Activated naive CD8-positive, alpha-beta T cell treated with anti-CD3 and anti-CD28 coated beads, Interleukin-2, amount 10 ng/mL, durations not matched to agents 7 days and 5 days (primary cell): ENCODE measurements at regions not wholly inside any gene's neighbourhood (a gene's known extent, or its start where the extent isn't known, plus 50 kb on each side); places are given as distances from the start of the nearest gene placed in this dataset.

ENCODE experiments used
- ATAC-seq: fragments of 150-1000 bp; cut with Tn5 transposase; one replicate; pipeline ENCODE4 v1.10.0; 2021; ENCODE audit warnings: low read depth, moderate library complexity
- POLR2A ChIA-PET: fragments of 350-600 bp; sonication (Branson Sonifier 250); formaldehyde crosslinking; loops from one replicate; lab custom pipeline; 2021; ENCODE audit warnings: antibody characterized with exemption; lab: Charles Lee
- DNase-seq: peaks from one replicate; pipeline ENCODE4 v3.0.0; 2021
- H3K27ac Mint-ChIP-seq: one replicate; pipeline ENCODE4 v1.8.0; 2022; ENCODE audit warnings: mild to moderate bottlenecking, mixed read lengths
- H3K27me3 Mint-ChIP-seq: one replicate; pipeline ENCODE4 v1.8.0; 2022; ENCODE audit warnings: mild to moderate bottlenecking, moderate library complexity, mixed read lengths
- H3K36me3 Mint-ChIP-seq: one replicate; pipeline ENCODE4 v1.8.0; 2021; ENCODE audit warnings: mild to moderate bottlenecking, mixed read lengths
- H3K4me1 Mint-ChIP-seq: one replicate; pipeline ENCODE4 v1.8.0; 2021; ENCODE audit warnings: mixed read lengths
- H3K4me3 Mint-ChIP-seq: one replicate; pipeline ENCODE4 v1.8.0; 2022; ENCODE audit warnings: mild to moderate bottlenecking, moderate library complexity, mixed read lengths
- H3K9me3 Mint-ChIP-seq: one replicate; pipeline ENCODE4 v1.8.0; 2021; ENCODE audit warnings: mixed read lengths

- Mint-ChIP-seq H3K4me3 (no peak overlapping the region), H3K4me1 (no peaks in the 10 kb centered on the region), H3K36me3 (no peaks in the 10 kb centered on the region), H3K27ac (no peak overlapping the region), H3K9me3 (no peaks in the 10 kb centered on the region), H3K27me3 (no peaks in the 10 kb centered on the region)
- POLR2A ChIA-PET: no interaction called here
- ATAC-seq (no peak), DNase-seq (no peak)
These were observed 379.0 kb downstream of the LMX1A start for GRCh38 chr1:164977561-164977960.

DNA sequence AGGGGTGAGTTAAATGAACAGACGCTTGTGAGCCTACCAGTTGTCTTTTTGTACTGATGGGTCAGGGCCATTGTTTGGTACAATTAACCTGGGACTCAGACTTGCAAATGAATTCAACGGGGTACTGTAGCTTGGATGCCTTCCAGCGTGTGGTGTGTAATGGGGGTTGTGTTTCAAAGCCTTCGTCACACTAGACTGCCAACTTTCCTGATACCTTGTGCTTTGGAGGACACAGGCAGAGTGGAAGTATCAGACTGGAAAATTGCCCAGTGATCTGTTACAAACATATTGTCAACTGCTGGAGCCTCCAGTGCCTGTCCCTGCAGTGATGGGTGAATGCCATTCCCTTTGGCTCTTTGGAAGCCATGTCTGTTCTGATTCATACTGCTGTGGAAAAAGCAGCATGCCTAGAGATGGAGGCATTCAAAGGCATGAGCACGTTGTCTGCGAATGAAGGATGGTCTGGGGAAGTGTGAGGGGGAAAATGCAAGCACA, 384.5 kb downstream of the LMX1A start:
- POLR2A ChIA-PET: no interaction called here
- Mint-ChIP-seq H3K9me3 (no peaks in the 10 kb centered on the region), H3K27me3 (no peaks in the 10 kb centered on the region), H3K27ac (no peak overlapping the region), H3K4me3 (no peak overlapping the region), H3K36me3 (no peaks in the 10 kb centered on the region), H3K4me1 (no peaks in the 10 kb centered on the region)
- no peak for ATAC-seq
- no peak for DNase-seq

- Mint-ChIP-seq H3K27ac (no peak overlapping the region), H3K9me3 (no peaks in the 10 kb centered on the region), H3K4me3 (no peak overlapping the region), H3K4me1 (no peaks in the 10 kb centered on the region), H3K36me3 (no peaks in the 10 kb centered on the region), H3K27me3 (no peaks in the 10 kb centered on the region)
- DNase-seq (no peak), ATAC-seq (no peak)
- POLR2A ChIA-PET: no interaction called here
These were observed 385.1 kb downstream of the LMX1A start for GRCh38 chr1:164971391-164971790.

GRCh38 chr1:164969253-164969652, 387.3 kb downstream of the LMX1A start:
- DNase-seq (no peak), ATAC-seq (no peak)
- Mint-ChIP-seq H3K9me3 (no peaks in the 10 kb centered on the region), H3K36me3 (no peaks in the 10 kb centered on the region), H3K27ac (no peak overlapping the region), H3K27me3 (no peaks in the 10 kb centered on the region), H3K4me3 (no peak overlapping the region), H3K4me1 (no peaks in the 10 kb centered on the region)
- POLR2A ChIA-PET: no interaction called here

DNA sequence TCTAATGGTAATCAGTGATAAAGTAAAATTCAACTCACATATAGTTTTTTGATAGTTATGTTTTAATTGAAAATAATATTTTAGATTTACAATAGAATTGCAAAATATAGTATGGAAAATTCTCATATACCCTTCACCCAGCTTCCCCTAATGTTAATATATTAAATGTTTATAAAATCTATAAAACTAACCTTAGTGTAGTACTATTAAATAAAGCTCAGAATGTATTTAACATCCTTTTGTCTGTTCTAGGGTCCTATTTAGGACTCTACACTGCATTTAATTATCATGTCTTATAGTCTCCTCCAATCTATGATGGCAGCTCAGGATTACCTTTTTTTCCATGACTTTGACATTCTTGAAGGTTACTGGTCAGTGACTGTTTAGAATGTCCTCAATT, 389.2 kb downstream of the LMX1A start:
- Mint-ChIP-seq H3K4me3 (no peak overlapping the region), H3K36me3 (no peaks in the 10 kb centered on the region), H3K27ac (no peak overlapping the region), H3K4me1 (no peaks in the 10 kb centered on the region), H3K9me3 (no peaks in the 10 kb centered on the region), H3K27me3 (no peaks in the 10 kb centered on the region)
- ATAC-seq: no peak
- POLR2A ChIA-PET: no interaction called here
- no peak for DNase-seq

- Mint-ChIP-seq H3K27ac (no peak overlapping the region), H3K4me1 (no peaks in the 10 kb centered on the region), H3K36me3 (no peaks in the 10 kb centered on the region), H3K27me3 (no peaks in the 10 kb centered on the region), H3K4me3 (no peak overlapping the region), H3K9me3 (peaks cover 4% of the 10 kb centered on the region)
- DNase-seq (no peak), ATAC-seq (no peak)
- POLR2A ChIA-PET: no interaction called here
These were observed 394.8 kb downstream of the LMX1A start for GRCh38 chr1:164961715-164962114.

GRCh38 chr1:164958982-164959768, 397.3 kb downstream of the LMX1A start:
- H3K27me3 Mint-ChIP-seq: no peaks in the 10 kb centered on the region
- H3K4me3 Mint-ChIP-seq: no peak overlapping the region
- POLR2A ChIA-PET: no interaction called here
- DNase-seq: no peak
- H3K36me3 Mint-ChIP-seq: no peaks in the 10 kb centered on the region
- H3K9me3 Mint-ChIP-seq: peaks cover 4% of the 10 kb centered on the region
- H3K4me1 Mint-ChIP-seq: no peaks in the 10 kb centered on the region
- no peak for ATAC-seq
- no peak overlapping the region for H3K27ac Mint-ChIP-seq

DNA sequence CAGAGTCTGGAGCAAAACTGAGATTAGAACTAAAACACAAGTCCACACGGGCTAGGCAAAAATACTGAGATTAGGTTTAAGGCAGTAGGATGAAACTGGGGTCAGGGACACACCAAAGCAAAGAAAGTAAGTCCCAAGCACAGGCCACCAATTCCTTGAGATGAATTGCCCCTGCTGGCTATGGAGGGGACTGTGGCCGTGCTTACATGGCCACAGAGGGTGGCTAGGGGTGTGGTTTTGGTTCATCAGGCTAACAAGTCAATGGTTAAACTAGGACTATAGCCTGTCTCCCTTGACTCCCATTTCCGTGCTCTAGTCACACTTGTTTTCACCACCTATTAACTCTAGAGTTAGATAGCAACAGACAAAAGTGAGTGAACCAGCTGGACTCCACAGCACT, 394.8 kb downstream of the PBX1 start:
- POLR2A ChIA-PET: no interaction called here
- Mint-ChIP-seq H3K4me3 (no peak overlapping the region), H3K27ac (no peak overlapping the region), H3K27me3 (no peaks in the 10 kb centered on the region), H3K36me3 (no peaks in the 10 kb centered on the region), H3K4me1 (no peaks in the 10 kb centered on the region), H3K9me3 (peaks cover 4% of the 10 kb centered on the region)
- ATAC-seq (no peak), DNase-seq (no peak)

DNA sequence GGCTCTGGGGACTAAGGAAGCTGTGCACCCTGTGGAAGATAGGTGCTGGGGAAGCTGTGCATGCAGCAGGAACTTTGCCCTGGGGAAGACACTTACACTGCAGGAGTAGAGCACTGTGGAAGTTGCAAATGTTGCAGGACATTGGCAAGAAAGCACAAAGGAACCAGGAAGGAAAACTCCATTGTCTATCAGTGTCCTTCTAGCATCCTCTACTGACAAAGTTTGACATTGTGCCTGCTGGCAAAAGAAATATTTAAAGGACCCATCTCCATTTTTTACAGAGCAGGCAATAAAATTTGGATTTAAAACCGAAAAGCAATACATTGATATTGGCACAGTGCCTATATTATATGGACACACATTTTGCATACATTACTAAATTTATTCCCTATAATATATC, 394.1 kb downstream of the PBX1 start:
- Mint-ChIP-seq H3K36me3 (no peaks in the 10 kb centered on the region), H3K9me3 (peaks cover 6% of the 10 kb centered on the region), H3K27ac (no peak overlapping the region), H3K4me1 (no peaks in the 10 kb centered on the region), H3K4me3 (no peak overlapping the region), H3K27me3 (no peaks in the 10 kb centered on the region)
- POLR2A ChIA-PET: no interaction called here
- ATAC-seq (no peak), DNase-seq (no peak)

DNA sequence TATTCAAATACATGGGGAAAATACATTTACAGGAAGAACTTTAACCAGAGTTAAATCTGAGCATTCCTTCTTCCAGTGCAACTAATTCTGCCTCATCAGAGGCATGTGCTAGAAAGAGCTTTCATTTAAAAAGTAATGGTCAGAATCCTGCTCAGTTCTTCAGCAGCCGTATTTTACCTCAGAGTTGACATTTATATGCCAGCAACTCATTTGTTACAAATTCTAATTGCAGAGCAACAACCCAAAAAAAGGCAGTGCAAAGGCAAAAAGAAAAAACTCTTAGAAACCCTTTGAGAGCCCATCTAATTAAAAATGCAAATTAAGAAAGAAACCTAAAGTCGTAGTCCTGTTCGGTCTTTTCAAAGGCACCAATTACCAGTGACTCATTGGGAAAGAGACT, 392.5 kb downstream of the PBX1 start:
- Mint-ChIP-seq H3K4me3 (no peak overlapping the region), H3K36me3 (no peaks in the 10 kb centered on the region), H3K4me1 (no peaks in the 10 kb centered on the region), H3K9me3 (peaks cover 6% of the 10 kb centered on the region), H3K27ac (no peak overlapping the region), H3K27me3 (no peaks in the 10 kb centered on the region)
- POLR2A ChIA-PET: no interaction called here
- ATAC-seq (no peak), DNase-seq (no peak)

DNA sequence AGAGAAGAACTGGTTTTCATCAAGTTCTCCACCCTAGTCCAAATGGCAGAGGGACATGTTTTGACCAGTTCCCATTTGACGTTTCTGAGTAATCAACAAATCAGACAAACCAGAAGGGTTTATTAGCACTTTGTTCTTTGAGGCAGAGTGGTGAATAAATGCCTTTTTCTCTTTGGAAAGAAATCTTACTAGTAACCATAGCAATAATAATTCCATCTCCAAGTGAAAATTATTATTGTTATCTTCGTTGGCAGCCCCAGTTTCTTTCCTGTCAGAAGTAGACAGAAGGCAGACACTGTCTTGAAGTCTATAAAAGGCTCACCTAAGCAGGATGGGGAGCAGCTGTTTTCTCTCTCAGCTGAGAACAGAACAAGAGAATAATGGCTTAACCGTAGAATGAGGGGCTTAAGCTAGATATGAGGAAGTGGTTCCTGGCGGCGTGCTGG, 391.6 kb downstream of the PBX1 start:
- H3K4me1 Mint-ChIP-seq: no peaks in the 10 kb centered on the region
- ATAC-seq: no peak
- H3K36me3 Mint-ChIP-seq: no peaks in the 10 kb centered on the region
- POLR2A ChIA-PET: no interaction called here
- H3K9me3 Mint-ChIP-seq: peaks cover 6% of the 10 kb centered on the region
- no peak for DNase-seq
- H3K27me3 Mint-ChIP-seq: no peaks in the 10 kb centered on the region
- H3K27ac Mint-ChIP-seq: no peak overlapping the region
- H3K4me3 Mint-ChIP-seq: no peak overlapping the region

DNA sequence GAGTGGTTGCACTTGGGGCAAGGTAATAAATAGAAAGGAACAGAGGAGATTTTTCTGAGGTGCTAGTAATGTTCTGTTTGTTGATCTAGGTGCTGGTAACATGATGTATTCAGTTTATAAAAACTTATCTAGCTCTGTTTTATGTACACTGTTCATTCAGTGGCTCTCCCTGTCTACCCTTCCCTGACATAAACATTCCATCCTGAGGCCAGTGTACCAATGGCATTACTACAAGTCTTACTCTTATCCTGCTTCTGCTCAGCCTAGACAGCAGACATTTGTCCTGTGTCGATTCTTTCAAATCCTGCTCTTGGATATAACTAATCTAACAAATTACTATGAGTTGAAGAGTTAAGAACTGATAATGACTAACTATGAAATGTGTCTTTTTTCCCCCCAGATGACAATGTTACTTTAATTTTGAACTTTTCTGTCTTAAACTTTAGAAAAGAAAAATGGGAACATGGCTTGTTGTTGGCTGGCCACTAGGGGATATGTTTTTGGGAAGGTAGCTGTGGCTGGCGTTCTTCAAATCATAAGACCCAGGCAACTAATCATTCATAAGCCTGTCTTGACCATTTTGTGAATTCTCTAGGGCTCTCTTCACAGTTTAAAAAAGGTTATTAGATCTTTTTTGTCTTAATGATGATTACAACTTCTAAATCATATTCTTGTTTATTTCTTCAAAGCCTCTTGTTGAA, 390.9 kb downstream of the PBX1 start:
- H3K27ac Mint-ChIP-seq: no peak overlapping the region
- H3K4me3 Mint-ChIP-seq: no peak overlapping the region
- H3K27me3 Mint-ChIP-seq: no peaks in the 10 kb centered on the region
- no peaks in the 10 kb centered on the region for H3K4me1 Mint-ChIP-seq
- H3K36me3 Mint-ChIP-seq: no peaks in the 10 kb centered on the region
- ATAC-seq (no peak), DNase-seq (no peak)
- peaks cover 6% of the 10 kb centered on the region for H3K9me3 Mint-ChIP-seq
- POLR2A ChIA-PET: no interaction called here

DNA sequence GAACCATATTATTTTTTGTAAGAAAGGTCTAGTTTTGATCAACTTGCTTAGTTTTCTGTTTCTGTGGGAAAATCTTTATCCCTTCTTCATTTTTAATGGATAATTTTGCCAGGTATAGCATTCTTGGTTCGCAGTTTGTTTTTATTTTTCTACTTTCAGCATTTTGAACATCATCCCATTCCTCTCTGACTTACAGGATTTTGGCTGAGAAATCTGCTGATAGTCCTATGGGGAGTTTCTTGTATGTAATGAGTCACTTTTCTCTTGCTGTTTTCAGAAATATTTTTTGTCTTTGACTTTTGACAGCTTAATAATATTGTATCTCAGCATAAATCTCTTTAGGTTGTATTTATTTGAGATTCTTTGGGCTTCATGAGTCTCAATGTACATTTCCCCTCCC, 389.1 kb downstream of the PBX1 start:
- H3K9me3 Mint-ChIP-seq: peaks cover 6% of the 10 kb centered on the region
- POLR2A ChIA-PET: no interaction called here
- H3K4me1 Mint-ChIP-seq: no peaks in the 10 kb centered on the region
- H3K36me3 Mint-ChIP-seq: no peaks in the 10 kb centered on the region
- no peak overlapping the region for H3K27ac Mint-ChIP-seq
- ATAC-seq (no peak), DNase-seq (no peak)
- H3K4me3 Mint-ChIP-seq: no peak overlapping the region
- no peaks in the 10 kb centered on the region for H3K27me3 Mint-ChIP-seq

- H3K4me3 Mint-ChIP-seq: no peak overlapping the region
- no peaks in the 10 kb centered on the region for H3K27me3 Mint-ChIP-seq
- POLR2A ChIA-PET: no interaction called here
- H3K36me3 Mint-ChIP-seq: no peaks in the 10 kb centered on the region
- no peaks in the 10 kb centered on the region for H3K4me1 Mint-ChIP-seq
- H3K27ac Mint-ChIP-seq: no peak overlapping the region
- peaks cover 1% of the 10 kb centered on the region for H3K9me3 Mint-ChIP-seq
- DNase-seq: no peak
- no peak for ATAC-seq
These were observed 378.3 kb downstream of the PBX1 start for GRCh38 chr1:164937291-164937690.
